ENCODE measurements at regions not wholly inside any gene's neighbourhood (a gene's known extent, or its start where the extent isn't known, plus 50 kb on each side); places are given as distances from the start of the nearest gene placed in this dataset.

DNA sequence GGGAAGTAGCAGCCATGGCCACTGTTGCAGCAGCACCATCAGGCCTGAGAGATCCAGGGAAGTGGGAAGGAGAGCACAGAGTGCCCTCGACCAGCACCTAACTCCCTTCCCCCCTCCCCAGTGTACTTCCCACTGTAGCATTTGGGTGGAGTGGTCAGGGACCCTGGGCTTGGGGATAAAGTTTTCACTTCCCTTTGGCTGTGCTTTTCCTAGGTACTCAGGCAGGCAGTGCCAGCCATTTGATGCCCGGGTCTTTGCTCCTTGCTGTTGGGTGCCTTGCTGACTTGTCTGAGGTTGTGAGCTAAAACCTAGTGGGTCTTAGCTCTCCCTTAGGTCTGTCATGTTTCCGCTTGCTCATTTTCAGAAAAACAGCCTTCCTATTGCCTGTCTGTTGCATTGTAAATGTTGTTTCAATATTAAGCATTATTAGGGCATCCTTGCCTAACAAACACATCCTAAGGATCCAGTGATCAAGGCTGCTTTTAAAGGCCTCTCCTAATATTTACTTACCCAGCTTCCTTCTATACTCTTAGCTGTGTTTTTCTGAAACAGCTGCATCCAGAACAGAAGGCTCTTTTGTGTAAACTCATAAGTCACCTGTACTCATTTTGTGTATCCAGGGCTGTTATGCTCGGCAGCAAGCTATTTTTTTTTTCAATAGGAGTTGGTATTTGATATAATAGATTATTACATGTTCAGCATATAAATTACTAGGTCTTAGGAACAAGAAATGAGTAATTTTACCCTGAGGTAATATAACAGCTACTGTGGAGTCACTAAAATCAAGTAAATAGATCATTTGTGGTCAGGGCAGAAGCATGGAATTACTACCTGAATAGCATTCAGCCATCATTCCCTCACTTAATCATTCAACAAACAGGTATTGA lies 418.6 kb upstream of the PROX1 start:
- no peaks in the 10 kb centered on the region for H3F3A ChIP-seq (ENCODE audit: control insufficient read depth, insufficient read depth)
- H4K20me1 ChIP-seq (ENCODE audit: control insufficient read depth, insufficient read depth, low read depth, low read length), result no peaks in the 10 kb centered on the region
- H3K9me2 ChIP-seq (replicated peaks; ENCODE audit: control insufficient read depth, low read length), result no peaks in the 10 kb centered on the region
- no peak for TF ChIP-seq EZH2phosphoT487 (IDR thresholded peaks at IDR 0.05; ENCODE audit: borderline replicate concordance, low read length)
- TF ChIP-seq, protein P1, sequence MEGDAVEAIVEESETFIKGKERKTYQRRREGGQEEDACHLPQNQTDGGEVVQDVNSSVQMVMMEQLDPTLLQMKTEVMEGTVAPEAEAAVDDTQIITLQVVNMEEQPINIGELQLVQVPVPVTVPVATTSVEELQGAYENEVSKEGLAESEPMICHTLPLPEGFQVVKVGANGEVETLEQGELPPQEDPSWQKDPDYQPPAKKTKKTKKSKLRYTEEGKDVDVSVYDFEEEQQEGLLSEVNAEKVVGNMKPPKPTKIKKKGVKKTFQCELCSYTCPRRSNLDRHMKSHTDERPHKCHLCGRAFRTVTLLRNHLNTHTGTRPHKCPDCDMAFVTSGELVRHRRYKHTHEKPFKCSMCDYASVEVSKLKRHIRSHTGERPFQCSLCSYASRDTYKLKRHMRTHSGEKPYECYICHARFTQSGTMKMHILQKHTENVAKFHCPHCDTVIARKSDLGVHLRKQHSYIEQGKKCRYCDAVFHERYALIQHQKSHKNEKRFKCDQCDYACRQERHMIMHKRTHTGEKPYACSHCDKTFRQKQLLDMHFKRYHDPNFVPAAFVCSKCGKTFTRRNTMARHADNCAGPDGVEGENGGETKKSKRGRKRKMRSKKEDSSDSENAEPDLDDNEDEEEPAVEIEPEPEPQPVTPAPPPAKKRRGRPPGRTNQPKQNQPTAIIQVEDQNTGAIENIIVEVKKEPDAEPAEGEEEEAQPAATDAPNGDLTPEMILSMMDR (IDR thresholded peaks at IDR 0.05; ENCODE audit: low read depth, low read length, poor library complexity, severe bottlenecking), result no peak
- no peak overlapping the region for H3K27ac ChIP-seq (ENCODE audit: low read depth, low read length)
- no peaks in the 10 kb centered on the region for H3K9me3 ChIP-seq (ENCODE audit: control insufficient read depth, insufficient read depth, low read length)
- H3K27me3 ChIP-seq (ENCODE audit: control insufficient read depth, low read length), result no peaks in the 10 kb centered on the region
- H3K36me3 ChIP-seq (ENCODE audit: control insufficient read depth, low read length), result no peaks in the 10 kb centered on the region
- H3K79me2 ChIP-seq (ENCODE audit: control insufficient read depth, low read length), result no peaks in the 10 kb centered on the region
- H3K4me1 ChIP-seq (ENCODE audit: control insufficient read depth, low read length), result no peaks in the 10 kb centered on the region
- H3K4me2 ChIP-seq (ENCODE audit: low read length), result no peak overlapping the region
- no peak overlapping the region for H3K4me3 ChIP-seq (ENCODE audit: low read length)

DNA sequence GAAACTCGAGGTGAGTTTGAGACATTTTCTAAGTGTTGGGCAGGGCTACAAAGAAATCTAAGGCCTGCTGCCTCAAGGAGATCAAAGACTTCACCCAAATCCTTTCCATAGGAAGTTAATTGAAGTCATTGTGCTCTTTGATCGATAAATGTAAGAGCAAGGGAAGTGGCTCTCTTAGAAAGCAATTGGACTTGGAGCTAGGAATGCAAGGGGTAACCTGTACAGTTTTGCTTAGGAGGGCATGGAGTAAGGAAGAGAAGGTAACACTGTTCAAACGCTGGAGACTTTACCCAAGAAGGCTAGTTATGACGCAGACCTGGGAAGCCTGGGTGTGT lies 418.0 kb upstream of the PROX1 start:
- no peaks in the 10 kb centered on the region for H3F3A ChIP-seq (ENCODE audit: control insufficient read depth, insufficient read depth)
- no peaks in the 10 kb centered on the region for H4K20me1 ChIP-seq (ENCODE audit: control insufficient read depth, insufficient read depth, low read depth, low read length)
- TF ChIP-seq EZH2phosphoT487 (IDR thresholded peaks at IDR 0.05; ENCODE audit: borderline replicate concordance, low read length), result no peak
- TF ChIP-seq, protein P1 (IDR thresholded peaks at IDR 0.05; ENCODE audit: low read depth, low read length, poor library complexity, severe bottlenecking), result no peak
- H3K4me3 ChIP-seq (ENCODE audit: low read length), result no peak overlapping the region
- H3K27me3 ChIP-seq (ENCODE audit: control insufficient read depth, low read length), result no peaks in the 10 kb centered on the region
- no peaks in the 10 kb centered on the region for H3K9me2 ChIP-seq (replicated peaks; ENCODE audit: control insufficient read depth, low read length)
- no peaks in the 10 kb centered on the region for H3K79me2 ChIP-seq (ENCODE audit: control insufficient read depth, low read length)
- H3K9me3 ChIP-seq (ENCODE audit: control insufficient read depth, insufficient read depth, low read length), result no peaks in the 10 kb centered on the region
- H3K4me1 ChIP-seq (ENCODE audit: control insufficient read depth, low read length), result no peaks in the 10 kb centered on the region
- H3K4me2 ChIP-seq (ENCODE audit: low read length), result no peak overlapping the region
- H3K36me3 ChIP-seq (ENCODE audit: control insufficient read depth, low read length), result no peaks in the 10 kb centered on the region
- no peak overlapping the region for H3K27ac ChIP-seq (ENCODE audit: low read depth, low read length)

DNA sequence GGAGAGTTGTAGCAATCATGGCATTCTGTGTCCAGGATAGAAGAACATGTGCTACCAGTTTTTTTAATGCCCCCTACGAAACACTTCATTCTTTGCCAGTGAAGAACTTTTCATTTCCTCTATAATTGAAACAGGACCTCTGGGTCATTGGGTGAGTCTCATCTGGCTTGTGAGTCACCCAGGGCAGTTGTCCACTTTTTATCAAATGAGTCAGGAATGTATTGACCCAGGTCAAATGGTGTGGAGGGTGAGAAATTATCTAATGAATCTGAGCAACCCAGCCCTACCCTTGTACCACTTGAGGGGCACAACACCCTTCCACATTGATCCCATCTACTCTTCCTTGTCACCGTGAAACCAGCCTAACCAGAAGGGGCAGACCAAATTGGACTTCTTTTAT lies 417.3 kb upstream of the PROX1 start:
- Histone ChIP-seq H3K27me3 (ENCODE audit: control insufficient read depth, low read length) (no peaks in the 10 kb centered on the region), H3K9me2 (replicated peaks; ENCODE audit: control insufficient read depth, low read length) (no peaks in the 10 kb centered on the region), H3K36me3 (ENCODE audit: control insufficient read depth, low read length) (no peaks in the 10 kb centered on the region), H3K4me3 (ENCODE audit: low read length) (no peak overlapping the region), H3K79me2 (ENCODE audit: control insufficient read depth, low read length) (no peaks in the 10 kb centered on the region), H3K4me2 (ENCODE audit: low read length) (no peak overlapping the region), H3K4me1 (ENCODE audit: control insufficient read depth, low read length) (no peaks in the 10 kb centered on the region), H3K27ac (ENCODE audit: low read depth, low read length) (no peak overlapping the region), H4K20me1 (ENCODE audit: control insufficient read depth, insufficient read depth, low read depth, low read length) (no peaks in the 10 kb centered on the region), H3K9me3 (ENCODE audit: control insufficient read depth, insufficient read depth, low read length) (no peaks in the 10 kb centered on the region), H3F3A (ENCODE audit: control insufficient read depth, insufficient read depth) (no peaks in the 10 kb centered on the region)
- no peak for TF ChIP-seq EZH2phosphoT487 (IDR thresholded peaks at IDR 0.05; ENCODE audit: borderline replicate concordance, low read length)
- TF ChIP-seq, protein P1 (IDR thresholded peaks at IDR 0.05; ENCODE audit: low read depth, low read length, poor library complexity, severe bottlenecking), result no peak
